BLaER1 treated with 17β-estradiol and CSF1 and Interleukin-3, amounts not matched to agents 10 nM and 100 nM (cell line): ENCODE measurements at regions not wholly inside any gene's neighbourhood (a gene's known extent, or its start where the extent isn't known, plus 50 kb on each side); places are given as distances from the start of the nearest gene placed in this dataset.

ENCODE experiments used
- H3K27ac ChIP-seq, 11 experiments: shearing (Covaris generic); formaldehyde crosslinking; 2 replicates each; pipeline ENCODE4 v1.8.1; 2022
- H3K27me3 ChIP-seq, 11 experiments: shearing (Covaris generic); formaldehyde crosslinking; 2 replicates each; pipeline ENCODE4 v1.8.1; 2022
- H3K36me3 ChIP-seq, 11 experiments: shearing (Covaris generic); formaldehyde crosslinking; 2 replicates each; pipeline ENCODE4 v1.8.1; 2022
- H3K4me1 ChIP-seq, 10 experiments: shearing (Covaris generic); formaldehyde crosslinking; 2 replicates each; pipeline ENCODE4 v1.8.1; 2022
- H3K4me2 ChIP-seq, 11 experiments: shearing (Covaris generic); formaldehyde crosslinking; 2 replicates each; pipeline ENCODE4 v1.8.1; 2022
- H3K4me3 ChIP-seq, 10 experiments: shearing (Covaris generic); formaldehyde crosslinking; 2 replicates each; pipeline ENCODE4 v1.8.1; 2022
- H3K9ac ChIP-seq, 11 experiments: shearing (Covaris generic); formaldehyde crosslinking; 2 replicates each; pipeline ENCODE4 v1.8.1; 2022
- H3K9me3 ChIP-seq, 11 experiments: shearing (Covaris generic); formaldehyde crosslinking; replicated peaks in 1 of 11; 2 replicates each; pipeline ENCODE4 v1.8.1; 2022
- H4K20me1 ChIP-seq, 11 experiments: shearing (Covaris generic); formaldehyde crosslinking; 2 replicates each; pipeline ENCODE4 v1.8.1; 2022
- Cebpa-rat ChIP-seq, 11 experiments: shearing (Covaris generic); IDR thresholded peaks; 2 replicates each; pipeline ENCODE4 v1.8.1; 2022

- Histone ChIP-seq H3K4me2 (no peak overlapping the region), H3K4me3 (no peak overlapping the region), H3K9ac (no peak overlapping the region), H3K36me3 (no peaks in the 10 kb centered on the region), H3K4me1 (no peaks in the 10 kb centered on the region), H3K27me3 (no peaks in the 10 kb centered on the region), H3K27ac (no peak overlapping the region), H4K20me1 (no peaks in the 10 kb centered on the region), H3K9me3 (0 out of 22 replicates have a peak, but pooled peaks cover 0 to 4% (median 0%) of the 10 kb centered on the region in 11 experiments)
- no peak for TF ChIP-seq Cebpa-rat (IDR thresholded peaks at IDR 0.05)
Measured at GRCh38 chr11:134676516-134677287, 264.7 kb upstream of the B3GAT1 start.

GRCh38 chr11:134675983-134676382, 263.9 kb upstream of the B3GAT1 start:
- no peak overlapping the region for H3K4me3 ChIP-seq
- no peaks in the 10 kb centered on the region for H3K4me1 ChIP-seq
- no peak for TF ChIP-seq Cebpa-rat (IDR thresholded peaks at IDR 0.05)

GRCh38 chr11:134674974-134675373, 262.9 kb upstream of the B3GAT1 start:
- H3K4me3 ChIP-seq, result no peak overlapping the region
- H3K9ac ChIP-seq, result no peak overlapping the region
- H3K27ac ChIP-seq, result no peak overlapping the region
- no peak overlapping the region for H3K4me2 ChIP-seq
- no peaks in the 10 kb centered on the region for H3K4me1 ChIP-seq
- no peaks in the 10 kb centered on the region for H3K27me3 ChIP-seq
- H4K20me1 ChIP-seq, result no peaks in the 10 kb centered on the region
- H3K9me3 ChIP-seq, result 0 out of 22 replicates have a peak, but pooled peaks cover 0 to 4% (median 0%) of the 10 kb centered on the region in 11 experiments
- H3K36me3 ChIP-seq, result no peaks in the 10 kb centered on the region
- TF ChIP-seq Cebpa-rat (IDR thresholded peaks at IDR 0.05), result no peak

More at GRCh38 chr11:134675983-134676382, 263.9 kb upstream of the B3GAT1 start:
- Histone ChIP-seq H3K27ac (no peak overlapping the region), H3K36me3 (no peaks in the 10 kb centered on the region), H3K9me3 (0 out of 22 replicates have a peak, but pooled peaks cover 0 to 4% (median 0%) of the 10 kb centered on the region in 11 experiments), H3K4me2 (no peak overlapping the region), H3K9ac (no peak overlapping the region), H3K27me3 (no peaks in the 10 kb centered on the region), H4K20me1 (no peaks in the 10 kb centered on the region)

GRCh38 chr11:134670961-134671370, 258.9 kb upstream of the B3GAT1 start:
- Histone ChIP-seq H3K9me3 (0 out of 22 replicates have a peak, but pooled peaks cover 0 to 4% (median 0%) of the 10 kb centered on the region in 11 experiments), H3K36me3 (no peaks in the 10 kb centered on the region), H4K20me1 (0 out of 22 replicates have a peak, but pooled peaks cover 0 to 4% (median 0%) of the 10 kb centered on the region in 11 experiments), H3K4me1 (no peaks in the 10 kb centered on the region), H3K9ac (no peak overlapping the region), H3K27me3 (no peaks in the 10 kb centered on the region), H3K27ac (no peak overlapping the region), H3K4me2 (no peak overlapping the region), H3K4me3 (no peak overlapping the region)
- no peak for TF ChIP-seq Cebpa-rat (IDR thresholded peaks at IDR 0.05)

GRCh38 chr11:134670247-134670782, 258.3 kb upstream of the B3GAT1 start:
- no peak overlapping the region for H3K27ac ChIP-seq
- H3K4me3 ChIP-seq, result no peak overlapping the region
- no peaks in the 10 kb centered on the region for H3K27me3 ChIP-seq
- H3K9ac ChIP-seq, result no peak overlapping the region
- no peaks in the 10 kb centered on the region for H3K4me1 ChIP-seq
- no peak overlapping the region for H3K4me2 ChIP-seq
- no peak for TF ChIP-seq Cebpa-rat (IDR thresholded peaks at IDR 0.05)
- 0 out of 22 replicates have a peak, but pooled peaks cover 0 to 4% (median 0%) of the 10 kb centered on the region in 11 experiments for H3K9me3 ChIP-seq
- no peaks in the 10 kb centered on the region for H3K36me3 ChIP-seq
- H4K20me1 ChIP-seq, result 0 out of 22 replicates have a peak, but pooled peaks cover 0 to 4% (median 0%) of the 10 kb centered on the region in 11 experiments

- Histone ChIP-seq H3K4me3 (no peak overlapping the region), H3K27me3 (no peaks in the 10 kb centered on the region), H3K4me1 (no peaks in the 10 kb centered on the region), H3K27ac (no peak overlapping the region), H4K20me1 (0 out of 22 replicates have a peak, but pooled peaks cover 0 to 4% (median 0%) of the 10 kb centered on the region in 11 experiments), H3K9ac (no peak overlapping the region), H3K36me3 (no peaks in the 10 kb centered on the region), H3K9me3 (0 out of 22 replicates have a peak, but pooled peaks cover 0 to 4% (median 0%) of the 10 kb centered on the region in 11 experiments), H3K4me2 (no peak overlapping the region)
- no peak for TF ChIP-seq Cebpa-rat (IDR thresholded peaks at IDR 0.05)
Measured at GRCh38 chr11:134669796-134670195, 257.8 kb upstream of the B3GAT1 start.

- no peaks in the 10 kb centered on the region for H3K36me3 ChIP-seq
- H3K4me1 ChIP-seq, result no peaks in the 10 kb centered on the region
- no peaks in the 10 kb centered on the region for H3K9me3 ChIP-seq
- H4K20me1 ChIP-seq, result 0 out of 22 replicates have a peak, but pooled peaks cover 0 to 4% (median 0%) of the 10 kb centered on the region in 11 experiments
- H3K27ac ChIP-seq, result no peak overlapping the region
- no peak overlapping the region for H3K4me3 ChIP-seq
- no peak overlapping the region for H3K9ac ChIP-seq
- no peak overlapping the region for H3K4me2 ChIP-seq
- no peaks in the 10 kb centered on the region for H3K27me3 ChIP-seq
- no peak for TF ChIP-seq Cebpa-rat (IDR thresholded peaks at IDR 0.05)
Measured at GRCh38 chr11:134668796-134669195, 256.8 kb upstream of the B3GAT1 start.

- TF ChIP-seq Cebpa-rat (IDR thresholded peaks at IDR 0.05), result no peak
- no peaks in the 10 kb centered on the region for H3K36me3 ChIP-seq
Measured at GRCh38 chr11:134668076-134668475, 256.0 kb upstream of the B3GAT1 start.

GRCh38 chr11:134667505-134667904, 255.5 kb upstream of the B3GAT1 start:
- Histone ChIP-seq H3K27ac (no peak overlapping the region), H3K9me3 (no peaks in the 10 kb centered on the region), H3K4me2 (no peak overlapping the region), H3K27me3 (no peaks in the 10 kb centered on the region), H3K9ac (no peak overlapping the region), H3K4me3 (no peak overlapping the region), H4K20me1 (0 out of 22 replicates have a peak, but pooled peaks cover 0 to 4% (median 0%) of the 10 kb centered on the region in 11 experiments), H3K4me1 (no peaks in the 10 kb centered on the region), H3K36me3 (no peaks in the 10 kb centered on the region)
- TF ChIP-seq Cebpa-rat (IDR thresholded peaks at IDR 0.05), result no peak

More at GRCh38 chr11:134668076-134668475, 256.0 kb upstream of the B3GAT1 start:
- H3K9me3 ChIP-seq, result no peaks in the 10 kb centered on the region
- no peak overlapping the region for H3K27ac ChIP-seq
- no peaks in the 10 kb centered on the region for H3K4me1 ChIP-seq
- H3K27me3 ChIP-seq, result no peaks in the 10 kb centered on the region
- no peak overlapping the region for H3K9ac ChIP-seq
- H4K20me1 ChIP-seq, result 0 out of 22 replicates have a peak, but pooled peaks cover 0 to 4% (median 0%) of the 10 kb centered on the region in 11 experiments
- H3K4me3 ChIP-seq, result no peak overlapping the region
- H3K4me2 ChIP-seq, result no peak overlapping the region
